ENCODE measurements at regions not wholly inside any gene's neighbourhood (a gene's known extent, or its start where the extent isn't known, plus 50 kb on each side); places are given as distances from the start of the nearest gene placed in this dataset.

DNA sequence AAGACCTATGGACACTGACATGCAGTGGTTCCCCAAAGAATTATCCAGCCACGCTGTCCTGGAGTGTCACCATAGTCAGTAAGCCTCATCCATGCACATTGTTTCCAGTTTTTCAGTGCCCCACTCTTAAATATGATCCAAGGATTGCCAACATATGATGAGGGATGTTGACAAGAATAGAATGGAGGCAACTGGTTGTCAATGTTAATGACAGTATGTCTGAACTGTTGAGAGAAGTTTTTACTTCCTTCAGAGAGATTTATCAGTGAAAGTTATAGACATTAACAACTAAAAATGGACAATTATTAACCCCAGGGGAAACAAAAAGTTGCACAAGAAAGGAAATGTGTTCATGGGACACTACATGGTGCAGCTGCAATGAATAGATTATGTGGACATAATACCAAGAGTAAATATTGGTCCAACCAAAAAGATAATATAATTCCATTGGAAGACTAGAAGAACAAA is 69.9 kb downstream of the CYP26B1 start:
- no peak for TF ChIP-seq EZH2phosphoT487 (IDR thresholded peaks at IDR 0.05; ENCODE audit: low read depth)
- no peak for TF ChIP-seq CTCF (IDR thresholded peaks at IDR 0.05; ENCODE audit: low read depth, low read length)
